ENCODE measurements at regions not wholly inside any gene's neighbourhood (a gene's known extent, or its start where the extent isn't known, plus 50 kb on each side); places are given as distances from the start of the nearest gene placed in this dataset.

- Histone ChIP-seq H3K36me3 (ENCODE audit: control insufficient read depth in 2 of 2, insufficient read depth in 2 of 2, low read length in 1 of 2) (no peaks in the 10 kb centered on the region), H3K27ac (ENCODE audit: low read depth in 1 of 2, low read length in 1 of 2) (no peak overlapping the region), H3K9me3 (ENCODE audit: control insufficient read depth in 2 of 2, insufficient read depth in 1 of 2, low read length in 1 of 2) (no peaks in the 10 kb centered on the region), H3K27me3 (ENCODE audit: control insufficient read depth in 2 of 2, insufficient read depth in 1 of 2, low read length in 1 of 2) (no peaks in the 10 kb centered on the region), H3K4me3 (ENCODE audit: low read length in 2 of 2) (no peak overlapping the region), H3K4me1 (ENCODE audit: control insufficient read depth in 2 of 2, insufficient read depth in 2 of 2, low read length in 2 of 2) (no peaks in the 10 kb centered on the region)
- WGBS, result 67% methylated on average over 3 of the region's 3 CpGs
- DNase-seq (ENCODE audit: low read depth in 6 of 9, low spot score in 9 of 9), result no peak
These were observed 101.2 kb downstream of the SPRY2 start for GRCh38 chr13:80239571-80240255.

GRCh38 chr13:80239116-80239515 lies 101.8 kb downstream of the SPRY2 start:
- Histone ChIP-seq H3K36me3 (ENCODE audit: control insufficient read depth in 2 of 2, insufficient read depth in 2 of 2, low read length in 1 of 2) (no peaks in the 10 kb centered on the region), H3K27ac (ENCODE audit: low read depth in 1 of 2, low read length in 1 of 2) (no peak overlapping the region), H3K4me3 (ENCODE audit: low read length in 2 of 2) (no peak overlapping the region), H3K4me1 (ENCODE audit: control insufficient read depth in 2 of 2, insufficient read depth in 2 of 2, low read length in 2 of 2) (no peaks in the 10 kb centered on the region), H3K9me3 (ENCODE audit: control insufficient read depth in 2 of 2, insufficient read depth in 1 of 2, low read length in 1 of 2) (no peaks in the 10 kb centered on the region), H3K27me3 (ENCODE audit: control insufficient read depth in 2 of 2, insufficient read depth in 1 of 2, low read length in 1 of 2) (no peaks in the 10 kb centered on the region)
- no peak for DNase-seq (ENCODE audit: low read depth in 6 of 9, low spot score in 9 of 9)

- DNase-seq (ENCODE audit: low read depth in 6 of 9, low spot score in 9 of 9), result no peak
These were observed 103.3 kb downstream of the SPRY2 start for GRCh38 chr13:80237646-80238045.

GRCh38 chr13:80235967-80236302 lies 105.0 kb downstream of the SPRY2 start:
- no peak overlapping the region for H3K27ac ChIP-seq (ENCODE audit: low read depth in 1 of 2, low read length in 1 of 2)
- H3K36me3 ChIP-seq (ENCODE audit: control insufficient read depth in 2 of 2, insufficient read depth in 2 of 2, low read length in 1 of 2), result no peaks in the 10 kb centered on the region
- no peaks in the 10 kb centered on the region for H3K4me1 ChIP-seq (ENCODE audit: control insufficient read depth in 2 of 2, insufficient read depth in 2 of 2, low read length in 2 of 2)
- no peaks in the 10 kb centered on the region for H3K9me3 ChIP-seq (ENCODE audit: control insufficient read depth in 2 of 2, insufficient read depth in 1 of 2, low read length in 1 of 2)
- H3K27me3 ChIP-seq (ENCODE audit: control insufficient read depth in 2 of 2, insufficient read depth in 1 of 2, low read length in 1 of 2), result no peaks in the 10 kb centered on the region
- DNase-seq (ENCODE audit: low read depth in 6 of 9, low spot score in 9 of 9), result no peak
- WGBS, result 95% methylated on average over 4 of the region's 4 CpGs
- no peak overlapping the region for H3K4me3 ChIP-seq (ENCODE audit: low read length in 2 of 2)

More at GRCh38 chr13:80237646-80238045, 103.3 kb downstream of the SPRY2 start:
- H3K27me3 ChIP-seq (ENCODE audit: control insufficient read depth in 2 of 2, insufficient read depth in 1 of 2, low read length in 1 of 2), result no peaks in the 10 kb centered on the region
- no peak overlapping the region for H3K4me3 ChIP-seq (ENCODE audit: low read length in 2 of 2)
- no peaks in the 10 kb centered on the region for H3K36me3 ChIP-seq (ENCODE audit: control insufficient read depth in 2 of 2, insufficient read depth in 2 of 2, low read length in 1 of 2)
- H3K27ac ChIP-seq (ENCODE audit: low read depth in 1 of 2, low read length in 1 of 2), result no peak overlapping the region
- H3K9me3 ChIP-seq (ENCODE audit: control insufficient read depth in 2 of 2, insufficient read depth in 1 of 2, low read length in 1 of 2), result no peaks in the 10 kb centered on the region
- no peaks in the 10 kb centered on the region for H3K4me1 ChIP-seq (ENCODE audit: control insufficient read depth in 2 of 2, insufficient read depth in 2 of 2, low read length in 2 of 2)

- no peak overlapping the region for H3K27ac ChIP-seq (ENCODE audit: low read depth in 1 of 2, low read length in 1 of 2)
- no peaks in the 10 kb centered on the region for H3K27me3 ChIP-seq (ENCODE audit: control insufficient read depth in 2 of 2, insufficient read depth in 1 of 2, low read length in 1 of 2)
- no peak overlapping the region for H3K4me3 ChIP-seq (ENCODE audit: low read length in 2 of 2)
- no peaks in the 10 kb centered on the region for H3K36me3 ChIP-seq (ENCODE audit: control insufficient read depth in 2 of 2, insufficient read depth in 2 of 2, low read length in 1 of 2)
- 59% methylated on average over 10 of the region's 10 CpGs for WGBS
- DNase-seq (ENCODE audit: low read depth in 6 of 9, low spot score in 9 of 9), result no peak
- H3K9me3 ChIP-seq (ENCODE audit: control insufficient read depth in 2 of 2, insufficient read depth in 1 of 2, low read length in 1 of 2), result no peaks in the 10 kb centered on the region
- H3K4me1 ChIP-seq (ENCODE audit: control insufficient read depth in 2 of 2, insufficient read depth in 2 of 2, low read length in 2 of 2), result no peaks in the 10 kb centered on the region
These were observed 105.6 kb downstream of the SPRY2 start for GRCh38 chr13:80235166-80235966.

GRCh38 chr13:80227645-80228044 lies 113.3 kb downstream of the SPRY2 start:
- no peaks in the 10 kb centered on the region for H3K9me3 ChIP-seq (ENCODE audit: control insufficient read depth in 2 of 2, insufficient read depth in 1 of 2, low read length in 1 of 2)
- WGBS, result 96% methylated on average over 2 of the region's 2 CpGs
- no peaks in the 10 kb centered on the region for H3K27me3 ChIP-seq (ENCODE audit: control insufficient read depth in 2 of 2, insufficient read depth in 1 of 2, low read length in 1 of 2)
- DNase-seq (ENCODE audit: low read depth in 6 of 9, low spot score in 9 of 9), result no peak
- no peaks in the 10 kb centered on the region for H3K36me3 ChIP-seq (ENCODE audit: control insufficient read depth in 2 of 2, insufficient read depth in 2 of 2, low read length in 1 of 2)
- H3K4me1 ChIP-seq (ENCODE audit: control insufficient read depth in 2 of 2, insufficient read depth in 2 of 2, low read length in 2 of 2), result no peaks in the 10 kb centered on the region
- no peak overlapping the region for H3K27ac ChIP-seq (ENCODE audit: low read depth in 1 of 2, low read length in 1 of 2)
- no peak overlapping the region for H3K4me3 ChIP-seq (ENCODE audit: low read length in 2 of 2)

- Histone ChIP-seq H3K9me3 (ENCODE audit: control insufficient read depth in 2 of 2, insufficient read depth in 1 of 2, low read length in 1 of 2) (no peaks in the 10 kb centered on the region), H3K27ac (ENCODE audit: low read depth in 1 of 2, low read length in 1 of 2) (no peak overlapping the region), H3K4me1 (ENCODE audit: control insufficient read depth in 2 of 2, insufficient read depth in 2 of 2, low read length in 2 of 2) (no peaks in the 10 kb centered on the region), H3K27me3 (ENCODE audit: control insufficient read depth in 2 of 2, insufficient read depth in 1 of 2, low read length in 1 of 2) (no peaks in the 10 kb centered on the region), H3K36me3 (ENCODE audit: control insufficient read depth in 2 of 2, insufficient read depth in 2 of 2, low read length in 1 of 2) (no peaks in the 10 kb centered on the region), H3K4me3 (ENCODE audit: low read length in 2 of 2) (no peak overlapping the region)
- WGBS, result 95% methylated on average over 2 of the region's 2 CpGs
- DNase-seq (ENCODE audit: low read depth in 6 of 9, low spot score in 9 of 9), result no peak
These were observed 114.3 kb downstream of the SPRY2 start for GRCh38 chr13:80226645-80227044.

GRCh38 chr13:80224468-80224867 lies 116.5 kb downstream of the SPRY2 start:
- no peaks in the 10 kb centered on the region for H3K4me1 ChIP-seq (ENCODE audit: control insufficient read depth in 2 of 2, insufficient read depth in 2 of 2, low read length in 2 of 2)
- no peaks in the 10 kb centered on the region for H3K27me3 ChIP-seq (ENCODE audit: control insufficient read depth in 2 of 2, insufficient read depth in 1 of 2, low read length in 1 of 2)
- no peak overlapping the region for H3K27ac ChIP-seq (ENCODE audit: low read depth in 1 of 2, low read length in 1 of 2)
- no peak for DNase-seq (ENCODE audit: low read depth in 6 of 9, low spot score in 9 of 9)
- H3K9me3 ChIP-seq (ENCODE audit: control insufficient read depth in 2 of 2, insufficient read depth in 1 of 2, low read length in 1 of 2), result no peaks in the 10 kb centered on the region
- no peaks in the 10 kb centered on the region for H3K36me3 ChIP-seq (ENCODE audit: control insufficient read depth in 2 of 2, insufficient read depth in 2 of 2, low read length in 1 of 2)
- H3K4me3 ChIP-seq (ENCODE audit: low read length in 2 of 2), result no peak overlapping the region

GRCh38 chr13:80217614-80218456 lies 123.1 kb downstream of the SPRY2 start:
- Histone ChIP-seq H3K9me3 (ENCODE audit: control insufficient read depth in 2 of 2, insufficient read depth in 1 of 2, low read length in 1 of 2) (no peaks in the 10 kb centered on the region), H3K27ac (ENCODE audit: low read depth in 1 of 2, low read length in 1 of 2) (no peak overlapping the region), H3K36me3 (ENCODE audit: control insufficient read depth in 2 of 2, insufficient read depth in 2 of 2, low read length in 1 of 2) (no peaks in the 10 kb centered on the region), H3K4me1 (ENCODE audit: control insufficient read depth in 2 of 2, insufficient read depth in 2 of 2, low read length in 2 of 2) (no peaks in the 10 kb centered on the region), H3K4me3 (ENCODE audit: low read length in 2 of 2) (no peak overlapping the region), H3K27me3 (ENCODE audit: control insufficient read depth in 2 of 2, insufficient read depth in 1 of 2, low read length in 1 of 2) (no peaks in the 10 kb centered on the region)
- no peak for DNase-seq (ENCODE audit: low read depth in 6 of 9, low spot score in 9 of 9)
- 95% methylated on average over 7 of the region's 7 CpGs for WGBS

All from thymus (tissue), 11 donors.